Liver (tissue), 8 donors: ENCODE measurements at regions not wholly inside any gene's neighbourhood (a gene's known extent, or its start where the extent isn't known, plus 50 kb on each side); places are given as distances from the start of the nearest gene placed in this dataset.

Experiments
- DNase-seq: peaks from one replicate; pipeline ENCODE4 v3.0.0-alpha.2; 2017; ENCODE audit warnings: low spot score
- H3K27ac ChIP-seq, 2 donors: one replicate each; pipeline ENCODE4 v1.7.0; 2013; ENCODE audit warnings: inconsistent platforms in 2 of 2, low read length in 2 of 2, control low read depth in 1 of 2, low read depth in 1 of 2, mild to moderate bottlenecking in 1 of 2
- H3K27me3 ChIP-seq, 4 donors: one replicate each; pipeline versions ENCODE4 v1.6.1 to v1.7.0; 2013; ENCODE audit warnings: low read length in 3 of 4, inconsistent platforms in 1 of 4, mild to moderate bottlenecking in 1 of 4, moderate library complexity in 1 of 4; ENCODE audit not compliant: control insufficient read depth in 4 of 4, insufficient read depth in 4 of 4
- H3K36me3 ChIP-seq, 4 donors: one replicate each; pipeline versions ENCODE4 v1.6.1 to v1.7.0; 2013; ENCODE audit warnings: low read length in 3 of 4, mild to moderate bottlenecking in 3 of 4, low read depth in 1 of 4, moderate library complexity in 1 of 4; ENCODE audit not compliant: control insufficient read depth in 4 of 4, insufficient read depth in 3 of 4
- H3K4me1 ChIP-seq, 4 donors: one replicate each; pipeline versions ENCODE4 v1.6.1 to v1.7.0; 2013; ENCODE audit warnings: low read length in 3 of 4, mild to moderate bottlenecking in 3 of 4, moderate library complexity in 1 of 4; ENCODE audit not compliant: control insufficient read depth in 4 of 4, insufficient read depth in 4 of 4
- H3K4me3 ChIP-seq, 3 donors: one replicate each; pipeline versions ENCODE4 v1.6.1 to v1.7.0; 2013; ENCODE audit warnings: low read length in 3 of 3, control low read depth in 1 of 3, low read depth in 1 of 3, mild to moderate bottlenecking in 1 of 3
- H3K9ac ChIP-seq, 2 donors: one replicate each; pipeline ENCODE4 v1.7.0; 2013; ENCODE audit warnings: low read length in 2 of 2, mild to moderate bottlenecking in 2 of 2, moderate library complexity in 2 of 2, control low read depth in 1 of 2, low read depth in 1 of 2
- H3K9me3 ChIP-seq, 4 donors: one replicate each; pipeline versions ENCODE4 v1.6.1 to v1.7.0; 2013; ENCODE audit warnings: low read length in 3 of 4; ENCODE audit not compliant: control insufficient read depth in 4 of 4
- ATF3 ChIP-seq: IDR thresholded peaks from 2 replicates; pipeline ENCODE4 v1.6.1; 2016; ENCODE audit warnings: antibody characterized with exemption
- CTCF ChIP-seq: fragments of 150-350 bp; IDR thresholded peaks from 2 replicates; pipeline ENCODE4 v1.5.1; 2017; ENCODE audit warnings: improper control_type of control experiment, low read depth, low read length; ENCODE audit not compliant: missing input control
- EGR1 ChIP-seq, 2 donors: IDR thresholded peaks; 2 replicates each; pipeline ENCODE4 v1.6.1; 2016 to 2018; ENCODE audit warnings: antibody characterized with exemption in 2 of 2, low read depth in 2 of 2
- FOXA1 ChIP-seq: IDR thresholded peaks from 2 replicates; pipeline ENCODE4 v1.6.1; 2016; ENCODE audit warnings: antibody characterized with exemption
- FOXA2 ChIP-seq: IDR thresholded peaks from 2 replicates; pipeline ENCODE4 v1.6.1; 2016; ENCODE audit warnings: antibody characterized with exemption
- GABPA ChIP-seq, 2 donors: IDR thresholded peaks in 1 of 2; conservative IDR thresholded peaks in 1 of 2; 2 replicates each; pipeline ENCODE4 v1.6.1; 2016; ENCODE audit warnings: antibody characterized with exemption in 2 of 2, mild to moderate bottlenecking in 1 of 2, moderate library complexity in 1 of 2
- HNF4A ChIP-seq, 2 donors: conservative IDR thresholded peaks; 2 replicates each; pipeline ENCODE4 v1.6.1; 2016; ENCODE audit warnings: antibody characterized with exemption in 2 of 2, mild to moderate bottlenecking in 2 of 2
- HNF4G ChIP-seq: IDR thresholded peaks from 2 replicates; pipeline ENCODE4 v1.6.1; 2016; ENCODE audit warnings: antibody characterized with exemption
- JUND ChIP-seq, 2 donors: IDR thresholded peaks; 2 replicates each; pipeline ENCODE4 v1.6.1; 2016; ENCODE audit warnings: antibody characterized with exemption in 2 of 2
- MAX ChIP-seq: IDR thresholded peaks from 2 replicates; pipeline ENCODE4 v1.6.1; 2016; ENCODE audit warnings: antibody characterized with exemption
- NR2F2 ChIP-seq: IDR thresholded peaks from 2 replicates; pipeline ENCODE4 v1.6.1; 2016; ENCODE audit warnings: antibody characterized with exemption
- RAD21 ChIP-seq, 2 donors: IDR thresholded peaks; 2 replicates each; pipeline ENCODE4 v1.6.1; 2016; ENCODE audit warnings: antibody characterized with exemption in 2 of 2, mild to moderate bottlenecking in 2 of 2
- REST ChIP-seq: IDR thresholded peaks from 2 replicates; pipeline ENCODE4 v1.6.1; 2016; ENCODE audit warnings: antibody characterized with exemption, mild to moderate bottlenecking
- RXRA ChIP-seq, 2 donors: IDR thresholded peaks; 2 replicates each; pipeline ENCODE4 v1.6.1; 2017 to 2018; ENCODE audit warnings: antibody characterized with exemption in 2 of 2, mild to moderate bottlenecking in 1 of 2
- SP1 ChIP-seq: IDR thresholded peaks from 2 replicates; pipeline ENCODE4 v1.6.1; 2018; ENCODE audit warnings: antibody characterized with exemption, mild to moderate bottlenecking
- TAF1 ChIP-seq: conservative IDR thresholded peaks from 2 replicates; pipeline ENCODE4 v1.6.1; 2016; ENCODE audit warnings: antibody characterized with exemption, mild to moderate bottlenecking
- YY1 ChIP-seq: IDR thresholded peaks from 2 replicates; pipeline ENCODE4 v1.6.1; 2016; ENCODE audit warnings: antibody characterized with exemption, mild to moderate bottlenecking
- ZBTB33 ChIP-seq: IDR thresholded peaks from 2 replicates; pipeline ENCODE4 v1.6.1; 2016; ENCODE audit warnings: antibody characterized with exemption
- WGBS: extraction: QIAGEN DNeasy Blood & Tissue Kit; methylation state at CpG from one replicate; pipeline ENCODE4 v1.1.7; 2013; 5-methylcytosine and 5-hydroxymethylcytosine counted together
- donor health status: healthy.
- donor health status: healthy.
- donor health status: healthy.
- donor health status: healthy.
- donor health status: healthy.

GRCh38 chr1:221029981-221030649, 150.9 kb downstream of the HLX start:
- TF ChIP-seq YY1 (no peak), ATF3 (no peak), NR2F2 (peak; percentile 17), GABPA (IDR thresholded peaks at IDR 0.05 in 1 of 2, conservative IDR thresholded peaks at IDR 0.05 in 1 of 2) (no peak), REST (no peak), JUND (IDR thresholded peaks at IDR 0.05) (no peak), RXRA (IDR thresholded peaks at IDR 0.05) (peak in 1 of 2 donors; percentile 20)
- Histone ChIP-seq H3K9ac (no peak overlapping the region), H3K27me3 (no peaks in the 10 kb centered on the region), H3K9me3 (no peaks in the 10 kb centered on the region), H3K4me3 (no peak overlapping the region), H3K27ac (no peak overlapping the region), H3K4me1 (no peaks in the 10 kb centered on the region), H3K36me3 (no peaks in the 10 kb centered on the region)
- 80% methylated on average over 5 of the region's 5 CpGs for WGBS
- no peak for DNase-seq

- DNase-seq = no peak
- TF ChIP-seq NR2F2 = no peak
- TF ChIP-seq FOXA2 = no peak
- no peak for TF ChIP-seq RAD21 (IDR thresholded peaks at IDR 0.05)
- no peak for TF ChIP-seq GABPA (IDR thresholded peaks at IDR 0.05 in 1 of 2, conservative IDR thresholded peaks at IDR 0.05 in 1 of 2)
- TF ChIP-seq ATF3 = no peak
- no peak for TF ChIP-seq JUND (IDR thresholded peaks at IDR 0.05)
- no peak for TF ChIP-seq TAF1
- TF ChIP-seq HNF4A (conservative IDR thresholded peaks at IDR 0.05) = no peak
- no peak for TF ChIP-seq HNF4G
- no peak for TF ChIP-seq REST
- no peak for TF ChIP-seq RXRA (IDR thresholded peaks at IDR 0.05)
- TF ChIP-seq SP1 = no peak
- no peak for TF ChIP-seq CTCF
- no peak for TF ChIP-seq EGR1 (IDR thresholded peaks at IDR 0.05; ENCODE audit: low read depth in 2 of 2)
- TF ChIP-seq YY1 = no peak
- TF ChIP-seq ZBTB33 = no peak
- no peak for TF ChIP-seq MAX
- TF ChIP-seq FOXA1 = no peak
- H3K27ac ChIP-seq = no peak overlapping the region
- H3K4me3 ChIP-seq = no peak overlapping the region
- no peaks in the 10 kb centered on the region for H3K4me1 ChIP-seq
- H3K9ac ChIP-seq = no peak overlapping the region
- no peaks in the 10 kb centered on the region for H3K27me3 ChIP-seq
- WGBS = 68% methylated on average over 3 of the region's 3 CpGs
- no peaks in the 10 kb centered on the region for H3K36me3 ChIP-seq
- no peaks in the 10 kb centered on the region for H3K9me3 ChIP-seq
These were observed 151.7 kb downstream of the HLX start for GRCh38 chr1:221030990-221031389.
